ENCODE measurements at regions not wholly inside any gene's neighbourhood (a gene's known extent, or its start where the extent isn't known, plus 50 kb on each side); places are given as distances from the start of the nearest gene placed in this dataset.

DNA sequence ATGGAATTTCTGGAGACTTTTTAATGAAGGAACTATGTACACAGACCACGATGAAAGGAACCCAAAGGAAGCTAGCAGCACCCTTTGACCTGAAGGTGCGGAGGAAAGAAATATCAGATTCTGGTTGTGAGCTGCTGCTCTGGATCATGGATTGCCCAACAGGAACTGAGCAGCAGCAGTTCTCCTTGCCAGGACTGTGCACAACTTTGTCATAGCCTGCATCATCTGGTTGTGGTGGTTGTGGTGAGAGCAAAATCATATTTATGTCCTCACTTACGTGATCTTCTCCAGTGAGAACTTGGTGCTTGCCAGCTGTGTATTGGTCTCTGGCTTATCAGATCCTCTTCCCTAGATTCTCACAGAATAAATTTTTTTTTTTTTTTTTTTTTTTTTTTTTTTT lies 70.7 kb upstream of the LPAR1 start:
- H3K4me2 ChIP-seq (ENCODE audit: low read length), result no peak overlapping the region

DNA sequence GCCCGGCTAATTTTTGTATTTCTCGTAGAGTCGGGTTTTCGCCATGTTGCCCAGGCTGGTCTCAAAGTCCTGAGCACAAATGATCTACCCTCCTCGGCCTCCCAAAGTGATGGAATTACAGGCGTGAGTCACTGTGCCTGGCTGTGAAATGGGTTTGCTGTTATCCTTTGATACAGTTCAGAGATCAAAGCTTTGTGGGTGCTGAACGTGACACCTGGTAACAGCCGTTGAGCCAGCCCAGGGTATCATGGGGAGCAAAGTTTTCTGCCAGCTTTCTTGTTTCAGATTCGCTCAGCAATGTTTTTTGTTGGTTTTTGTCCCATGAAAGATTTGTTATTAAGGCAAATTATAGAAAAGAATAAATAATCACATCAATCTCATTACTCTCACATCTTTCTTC lies 68.9 kb upstream of the LPAR1 start:
- no peak overlapping the region for H3K27ac ChIP-seq (ENCODE audit: low read depth, low read length)
- no peaks in the 10 kb centered on the region for H3K36me3 ChIP-seq (ENCODE audit: insufficient read depth, low read length)
- H3K4me3 Mint-ChIP-seq (ENCODE audit: unreplicated experiment), result no peak overlapping the region
- no peaks in the 10 kb centered on the region for H3K27me3 ChIP-seq (ENCODE audit: insufficient read depth, low read length)
- TF ChIP-seq, protein P1, sequence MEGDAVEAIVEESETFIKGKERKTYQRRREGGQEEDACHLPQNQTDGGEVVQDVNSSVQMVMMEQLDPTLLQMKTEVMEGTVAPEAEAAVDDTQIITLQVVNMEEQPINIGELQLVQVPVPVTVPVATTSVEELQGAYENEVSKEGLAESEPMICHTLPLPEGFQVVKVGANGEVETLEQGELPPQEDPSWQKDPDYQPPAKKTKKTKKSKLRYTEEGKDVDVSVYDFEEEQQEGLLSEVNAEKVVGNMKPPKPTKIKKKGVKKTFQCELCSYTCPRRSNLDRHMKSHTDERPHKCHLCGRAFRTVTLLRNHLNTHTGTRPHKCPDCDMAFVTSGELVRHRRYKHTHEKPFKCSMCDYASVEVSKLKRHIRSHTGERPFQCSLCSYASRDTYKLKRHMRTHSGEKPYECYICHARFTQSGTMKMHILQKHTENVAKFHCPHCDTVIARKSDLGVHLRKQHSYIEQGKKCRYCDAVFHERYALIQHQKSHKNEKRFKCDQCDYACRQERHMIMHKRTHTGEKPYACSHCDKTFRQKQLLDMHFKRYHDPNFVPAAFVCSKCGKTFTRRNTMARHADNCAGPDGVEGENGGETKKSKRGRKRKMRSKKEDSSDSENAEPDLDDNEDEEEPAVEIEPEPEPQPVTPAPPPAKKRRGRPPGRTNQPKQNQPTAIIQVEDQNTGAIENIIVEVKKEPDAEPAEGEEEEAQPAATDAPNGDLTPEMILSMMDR (IDR thresholded peaks at IDR 0.05; ENCODE audit: insufficient read depth, low read depth, low read length), result no peak
- no peak for TF ChIP-seq EZH2 (IDR thresholded peaks at IDR 0.05; ENCODE audit: insufficient read depth, low read length)
- H3K79me2 ChIP-seq (ENCODE audit: insufficient read depth, low read length), result no peaks in the 10 kb centered on the region
- H3K4me1 ChIP-seq (ENCODE audit: insufficient read depth, low read length), result no peaks in the 10 kb centered on the region
- no peaks in the 10 kb centered on the region for H3K36me3 Mint-ChIP-seq (ENCODE audit: low read depth, unreplicated experiment)
- no peaks in the 10 kb centered on the region for H3K9me3 ChIP-seq (ENCODE audit: insufficient read depth, low read depth, low read length)
- H3K9ac ChIP-seq (ENCODE audit: low read length), result no peak overlapping the region
- H3K4me1 Mint-ChIP-seq (ENCODE audit: low read depth, unreplicated experiment), result no peaks in the 10 kb centered on the region
- FAIRE-seq (no peak), DNase-seq (ENCODE audit: low read depth) (no peak)
- H2AFZ ChIP-seq (ENCODE audit: low read depth, low read length), result no peak overlapping the region
- H3K4me3 ChIP-seq (ENCODE audit: insufficient read depth, low read depth, low read length), result no peak overlapping the region
- no peaks in the 10 kb centered on the region for H3K9me3 Mint-ChIP-seq (ENCODE audit: unreplicated experiment)
- H3K4me2 ChIP-seq (ENCODE audit: low read length), result no peak overlapping the region
- no peaks in the 10 kb centered on the region for H4K20me1 ChIP-seq (ENCODE audit: insufficient read depth, low read length)
- H3K27me3 Mint-ChIP-seq (ENCODE audit: low read depth, unreplicated experiment), result peaks cover 2% of the 10 kb centered on the region
- H3K27ac Mint-ChIP-seq (ENCODE audit: unreplicated experiment), result no peak overlapping the region

More for the DNA sequence above, 70.7 kb upstream of the LPAR1 start:
- H3K9me3 Mint-ChIP-seq (ENCODE audit: unreplicated experiment), result no peaks in the 10 kb centered on the region
- H3K36me3 Mint-ChIP-seq (ENCODE audit: low read depth, unreplicated experiment), result no peaks in the 10 kb centered on the region
- Histone ChIP-seq H3K4me3 (ENCODE audit: insufficient read depth, low read depth, low read length) (no peak overlapping the region), H3K4me1 (ENCODE audit: insufficient read depth, low read length) (no peaks in the 10 kb centered on the region), H4K20me1 (ENCODE audit: insufficient read depth, low read length) (no peaks in the 10 kb centered on the region), H3K27me3 (ENCODE audit: insufficient read depth, low read length) (no peaks in the 10 kb centered on the region), H3K9me3 (ENCODE audit: insufficient read depth, low read depth, low read length) (no peaks in the 10 kb centered on the region), H3K9ac (ENCODE audit: low read length) (no peak overlapping the region), H2AFZ (ENCODE audit: low read depth, low read length) (no peak overlapping the region), H3K27ac (ENCODE audit: low read depth, low read length) (no peak overlapping the region), H3K36me3 (ENCODE audit: insufficient read depth, low read length) (no peaks in the 10 kb centered on the region), H3K79me2 (ENCODE audit: insufficient read depth, low read length) (no peaks in the 10 kb centered on the region)
- no peaks in the 10 kb centered on the region for H3K4me1 Mint-ChIP-seq (ENCODE audit: low read depth, unreplicated experiment)
- H3K27ac Mint-ChIP-seq (ENCODE audit: unreplicated experiment), result no peak overlapping the region
- FAIRE-seq, result no peak
- H3K27me3 Mint-ChIP-seq (ENCODE audit: low read depth, unreplicated experiment), result peaks cover 2% of the 10 kb centered on the region
- no peak overlapping the region for H3K4me3 Mint-ChIP-seq (ENCODE audit: unreplicated experiment)
- TF ChIP-seq EZH2 (IDR thresholded peaks at IDR 0.05; ENCODE audit: insufficient read depth, low read length), result no peak
- TF ChIP-seq, protein P1 (IDR thresholded peaks at IDR 0.05; ENCODE audit: insufficient read depth, low read depth, low read length), result no peak
- peak; percentile 40 for DNase-seq (ENCODE audit: low read depth)

DNA sequence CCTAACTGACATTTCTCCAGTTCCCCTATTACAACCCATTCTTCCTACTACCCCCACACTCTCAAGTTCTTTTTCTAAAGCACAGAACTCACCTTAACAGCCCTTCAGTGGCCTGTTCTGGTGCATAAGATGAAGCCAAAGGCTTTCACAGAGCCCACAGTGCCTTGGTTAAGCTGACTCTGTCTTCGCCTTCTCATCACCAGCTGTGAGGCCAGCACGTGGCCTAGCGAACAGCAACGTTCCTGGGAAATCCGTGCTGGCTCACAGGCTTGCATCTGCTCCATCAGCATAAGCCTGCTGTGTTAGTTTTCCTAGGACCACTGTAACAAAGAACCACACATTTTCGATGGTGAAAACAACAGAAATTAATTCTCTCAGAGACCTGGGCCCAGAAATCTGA lies 67.9 kb upstream of the LPAR1 start:
- Histone ChIP-seq H3K9me3 (ENCODE audit: insufficient read depth, low read depth, low read length) (no peaks in the 10 kb centered on the region), H3K4me3 (ENCODE audit: insufficient read depth, low read depth, low read length) (no peak overlapping the region), H3K9ac (ENCODE audit: low read length) (no peak overlapping the region), H3K4me2 (ENCODE audit: low read length) (no peak overlapping the region), H3K36me3 (ENCODE audit: insufficient read depth, low read length) (no peaks in the 10 kb centered on the region), H3K27me3 (ENCODE audit: insufficient read depth, low read length) (no peaks in the 10 kb centered on the region), H3K27ac (ENCODE audit: low read depth, low read length) (no peak overlapping the region), H3K79me2 (ENCODE audit: insufficient read depth, low read length) (no peaks in the 10 kb centered on the region), H4K20me1 (ENCODE audit: insufficient read depth, low read length) (no peaks in the 10 kb centered on the region), H2AFZ (ENCODE audit: low read depth, low read length) (no peak overlapping the region), H3K4me1 (ENCODE audit: insufficient read depth, low read length) (no peaks in the 10 kb centered on the region)
- no peaks in the 10 kb centered on the region for H3K36me3 Mint-ChIP-seq (ENCODE audit: low read depth, unreplicated experiment)
- FAIRE-seq, result no peak
- TF ChIP-seq EZH2 (IDR thresholded peaks at IDR 0.05; ENCODE audit: insufficient read depth, low read length), result no peak
- no peak for DNase-seq (ENCODE audit: low read depth)
- no peaks in the 10 kb centered on the region for H3K9me3 Mint-ChIP-seq (ENCODE audit: unreplicated experiment)
- H3K4me1 Mint-ChIP-seq (ENCODE audit: low read depth, unreplicated experiment), result no peaks in the 10 kb centered on the region
- no peak overlapping the region for H3K27ac Mint-ChIP-seq (ENCODE audit: unreplicated experiment)
- H3K4me3 Mint-ChIP-seq (ENCODE audit: unreplicated experiment), result no peak overlapping the region
- H3K27me3 Mint-ChIP-seq (ENCODE audit: low read depth, unreplicated experiment), result peaks cover 2% of the 10 kb centered on the region
